Endodermal cell (in vitro differentiated cells): ENCODE measurements at regions not wholly inside any gene's neighbourhood (a gene's known extent, or its start where the extent isn't known, plus 50 kb on each side); places are given as distances from the start of the nearest gene placed in this dataset.

Experiments
- DNase-seq: peaks from one replicate; pipeline ENCODE4 v3.0.0-alpha.2; 2017
- H3K27ac ChIP-seq: 2 replicates; pipeline ENCODE4 v1.5.1; 2013; ENCODE audit warnings: mild to moderate bottlenecking, low read depth, low read length, moderate library complexity
- H3K27me3 ChIP-seq: 2 replicates; pipeline ENCODE4 v1.6.1; 2013; ENCODE audit warnings: mild to moderate bottlenecking, low read length, moderate library complexity; ENCODE audit not compliant: insufficient read depth, control insufficient read depth, poor library complexity, severe bottlenecking
- H3K36me3 ChIP-seq: 2 replicates; pipeline ENCODE4 v1.7.0; 2013; ENCODE audit warnings: mild to moderate bottlenecking, low read length, moderate library complexity; ENCODE audit not compliant: control insufficient read depth, insufficient read depth
- H3K4me1 ChIP-seq: one replicate; pipeline ENCODE4 v1.7.0; 2013; ENCODE audit warnings: low read length; ENCODE audit not compliant: control insufficient read depth, insufficient read depth
- H3K4me3 ChIP-seq: 2 replicates; pipeline ENCODE4 v1.5.1; 2013; ENCODE audit warnings: mild to moderate bottlenecking, low read length, moderate library complexity
- H3K9ac ChIP-seq: 2 replicates; pipeline ENCODE4 v1.6.1; 2013; ENCODE audit warnings: mild to moderate bottlenecking, low read length, moderate library complexity; ENCODE audit not compliant: poor library complexity, severe bottlenecking; ENCODE audit errors: extremely low read depth
- H3K9me3 ChIP-seq: 2 replicates; pipeline ENCODE4 v1.6.1; 2013; ENCODE audit warnings: mild to moderate bottlenecking, low read length, moderate library complexity; ENCODE audit not compliant: control insufficient read depth
- H3K27ac Mint-ChIP-seq: 2 replicates; pipeline ENCODE4 v1.8.0; 2020; ENCODE audit warnings: mixed read lengths
- H3K27me3 Mint-ChIP-seq: 2 replicates; pipeline ENCODE4 v1.8.0; 2021; ENCODE audit warnings: mild to moderate bottlenecking, mixed read lengths; ENCODE audit not compliant: insufficient read depth
- H3K36me3 Mint-ChIP-seq: 2 replicates; pipeline ENCODE4 v1.8.0; 2020; ENCODE audit warnings: low read depth, mixed read lengths
- H3K4me1 Mint-ChIP-seq: 2 replicates; pipeline ENCODE4 v1.8.0; 2020; ENCODE audit warnings: mixed read lengths
- H3K4me3 Mint-ChIP-seq: 2 replicates; pipeline ENCODE4 v1.8.0; 2020; ENCODE audit warnings: mild to moderate bottlenecking, moderate library complexity, mixed read lengths
- H3K9me3 Mint-ChIP-seq: 2 replicates; pipeline ENCODE4 v1.8.0; 2020; ENCODE audit warnings: mild to moderate bottlenecking, mixed read lengths
- WGBS, 2 experiments: methylation state at CpG; one replicate each; pipeline versions ENCODE4 v1.1.5 to v1.1.7; 2013; ENCODE audit warnings: missing lambda C conversion rate in 2 of 2, mixed read lengths in 1 of 2; ENCODE audit not compliant: insufficient coverage in 1 of 2, insufficient read length in 1 of 2; 5-methylcytosine and 5-hydroxymethylcytosine counted together
- TF ChIP-seq, protein P1 (sequence below): fragments of 200-600 bp; sonication (generic); conservative IDR thresholded peaks from 2 replicates; pipeline ENCODE4 v1.5.0; 2021; ENCODE audit warnings: antibody characterized with exemption, mild to moderate bottlenecking

DNA sequence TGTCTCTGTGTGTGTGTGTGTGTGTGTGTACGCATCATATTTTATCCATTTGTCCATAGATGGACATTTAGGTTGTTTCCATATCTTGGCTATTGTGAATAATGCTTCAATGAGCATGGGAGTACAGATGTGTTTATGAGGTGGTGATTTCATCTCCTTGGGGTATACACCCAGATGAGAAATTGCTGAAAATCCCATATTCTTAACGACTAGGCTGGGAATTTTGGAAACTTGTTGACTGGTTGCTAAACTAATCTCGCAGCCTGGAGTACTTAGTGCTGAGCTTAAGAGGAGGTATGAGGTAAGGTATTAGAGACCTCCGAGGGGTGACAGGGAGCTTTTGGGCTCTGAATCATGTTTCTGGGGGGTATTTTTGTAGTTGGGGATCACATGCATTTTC is 66.0 kb upstream of the SPRED2 start:
- Histone ChIP-seq H3K4me1 (no peaks in the 10 kb centered on the region), H3K36me3 (no peaks in the 10 kb centered on the region), H3K9me3 (no peaks in the 10 kb centered on the region), H3K27me3 (no peaks in the 10 kb centered on the region), H3K4me3 (no peak overlapping the region), H3K9ac (no peak overlapping the region), H3K27ac (no peak overlapping the region)
- Mint-ChIP-seq H3K36me3 (no peaks in the 10 kb centered on the region), H3K4me3 (no peak overlapping the region), H3K4me1 (no peaks in the 10 kb centered on the region), H3K27ac (no peak overlapping the region), H3K9me3 (no peaks in the 10 kb centered on the region), H3K27me3 (peaks cover 15% of the 10 kb centered on the region)
- no peak for DNase-seq
- WGBS, 2 experiments = 91 to 96% methylated on average over 3 of the region's 4 CpGs
- TF ChIP-seq, protein P1, sequence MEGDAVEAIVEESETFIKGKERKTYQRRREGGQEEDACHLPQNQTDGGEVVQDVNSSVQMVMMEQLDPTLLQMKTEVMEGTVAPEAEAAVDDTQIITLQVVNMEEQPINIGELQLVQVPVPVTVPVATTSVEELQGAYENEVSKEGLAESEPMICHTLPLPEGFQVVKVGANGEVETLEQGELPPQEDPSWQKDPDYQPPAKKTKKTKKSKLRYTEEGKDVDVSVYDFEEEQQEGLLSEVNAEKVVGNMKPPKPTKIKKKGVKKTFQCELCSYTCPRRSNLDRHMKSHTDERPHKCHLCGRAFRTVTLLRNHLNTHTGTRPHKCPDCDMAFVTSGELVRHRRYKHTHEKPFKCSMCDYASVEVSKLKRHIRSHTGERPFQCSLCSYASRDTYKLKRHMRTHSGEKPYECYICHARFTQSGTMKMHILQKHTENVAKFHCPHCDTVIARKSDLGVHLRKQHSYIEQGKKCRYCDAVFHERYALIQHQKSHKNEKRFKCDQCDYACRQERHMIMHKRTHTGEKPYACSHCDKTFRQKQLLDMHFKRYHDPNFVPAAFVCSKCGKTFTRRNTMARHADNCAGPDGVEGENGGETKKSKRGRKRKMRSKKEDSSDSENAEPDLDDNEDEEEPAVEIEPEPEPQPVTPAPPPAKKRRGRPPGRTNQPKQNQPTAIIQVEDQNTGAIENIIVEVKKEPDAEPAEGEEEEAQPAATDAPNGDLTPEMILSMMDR = no peak

DNA sequence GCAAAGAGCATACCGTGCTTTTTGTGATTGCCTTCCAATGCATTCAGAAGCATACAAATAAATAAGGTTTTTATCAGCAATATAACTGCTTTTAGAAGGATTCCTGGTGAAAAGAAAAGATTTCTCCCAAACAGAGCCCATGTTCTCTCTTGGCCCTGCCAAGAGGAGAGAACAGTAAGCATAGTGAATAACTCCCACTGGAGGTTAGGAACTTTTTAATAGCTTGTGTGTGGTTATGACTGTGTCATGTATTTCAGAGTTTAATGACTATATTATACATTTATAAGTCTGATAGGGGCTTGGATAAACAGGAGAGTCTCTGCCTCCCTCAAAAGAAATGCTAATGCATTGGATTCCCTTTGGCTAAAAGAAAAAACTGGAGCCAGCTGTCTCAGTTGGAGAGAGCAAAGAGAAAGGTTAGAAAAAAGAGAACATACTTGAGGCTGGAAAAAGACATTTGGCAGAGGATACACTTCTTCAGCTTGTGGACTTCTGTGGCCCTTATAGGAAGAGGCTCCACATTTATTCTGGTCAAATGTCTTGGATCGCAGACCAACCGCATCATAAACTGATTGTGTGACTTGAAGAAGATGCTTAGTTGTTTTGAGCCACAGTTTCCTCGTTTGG is 63.0 kb upstream of the SPRED2 start:
- Histone ChIP-seq H3K27me3 (no peaks in the 10 kb centered on the region), H3K9ac (no peak overlapping the region), H3K4me3 (no peak overlapping the region), H3K9me3 (no peaks in the 10 kb centered on the region), H3K4me1 (no peaks in the 10 kb centered on the region), H3K27ac (no peak overlapping the region), H3K36me3 (no peaks in the 10 kb centered on the region)
- no peaks in the 10 kb centered on the region for H3K9me3 Mint-ChIP-seq
- H3K27ac Mint-ChIP-seq = no peak overlapping the region
- no peaks in the 10 kb centered on the region for H3K36me3 Mint-ChIP-seq
- TF ChIP-seq, protein P1 = no peak
- H3K27me3 Mint-ChIP-seq = peaks cover 18% of the 10 kb centered on the region
- no peak for DNase-seq
- WGBS, 2 experiments = 96 to 100% methylated on average over 2 to 3 of the region's 4 CpGs
- no peak overlapping the region for H3K4me3 Mint-ChIP-seq
- no peaks in the 10 kb centered on the region for H3K4me1 Mint-ChIP-seq

DNA sequence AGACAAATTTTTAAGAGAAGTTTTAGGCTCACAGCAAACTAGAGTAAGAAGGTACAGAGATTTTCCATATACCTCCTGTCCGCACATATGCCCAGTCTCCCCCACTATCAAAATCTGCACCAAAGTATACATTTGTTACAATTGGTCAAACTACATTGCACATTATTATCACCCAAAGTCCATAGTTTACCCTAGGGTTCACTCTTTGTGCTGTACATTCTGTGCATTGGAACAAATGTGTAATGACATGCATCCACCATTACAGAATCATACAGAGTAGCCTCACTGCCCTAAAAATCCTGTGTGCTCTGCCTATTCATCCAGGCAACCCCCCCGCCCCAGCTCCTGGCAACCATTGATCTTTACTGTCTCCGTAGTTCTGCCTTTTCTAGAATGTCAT is 61.7 kb upstream of the SPRED2 start:
- 91 to 100% methylated on average over 1 to 3 of the region's 3 CpGs for WGBS, 2 experiments
- no peaks in the 10 kb centered on the region for H3K27me3 ChIP-seq
- H3K36me3 ChIP-seq = no peaks in the 10 kb centered on the region
- no peaks in the 10 kb centered on the region for H3K4me1 ChIP-seq
- Mint-ChIP-seq H3K27me3 (peaks cover 18% of the 10 kb centered on the region), H3K27ac (no peak overlapping the region), H3K9me3 (no peaks in the 10 kb centered on the region), H3K4me1 (peaks cover 6% of the 10 kb centered on the region), H3K36me3 (no peaks in the 10 kb centered on the region), H3K4me3 (no peak overlapping the region)
- no peaks in the 10 kb centered on the region for H3K9me3 ChIP-seq
- H3K9ac ChIP-seq = no peak overlapping the region
- TF ChIP-seq, protein P1 = no peak
- DNase-seq = no peak
- no peak overlapping the region for H3K27ac ChIP-seq
- no peak overlapping the region for H3K4me3 ChIP-seq
